GM21825 (cell line): ENCODE measurements at regions not wholly inside any gene's neighbourhood (a gene's known extent, or its start where the extent isn't known, plus 50 kb on each side); places are given as distances from the start of the nearest gene placed in this dataset.

Source experiments
- ATAC-seq: cut with Tn5 transposase; IDR thresholded peaks from one replicate; pipeline ENCODE4 v1.9.1; 2021; ENCODE audit warnings: mild to moderate bottlenecking, moderate library complexity; ENCODE audit not compliant: unreplicated experiment

DNA sequence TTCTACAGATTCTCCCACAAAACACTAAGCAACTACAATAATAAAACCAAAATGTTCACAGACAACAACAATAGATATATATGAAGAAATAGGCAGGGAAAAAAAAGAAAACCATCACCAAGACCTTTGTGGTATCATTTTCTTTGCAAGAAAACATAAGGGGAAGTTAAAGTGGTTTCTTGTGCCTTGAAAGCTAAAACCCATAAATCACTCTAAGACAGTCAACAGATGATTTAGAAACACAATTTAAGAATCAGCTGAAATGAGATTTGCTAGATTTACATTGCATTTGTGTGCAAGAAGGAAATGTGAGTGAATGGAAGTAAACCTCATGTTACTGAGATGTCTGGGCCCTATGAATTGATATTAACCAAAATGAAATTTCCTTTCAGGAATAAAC, 1265.4 kb upstream of the GJE1 start:
- no peak for ATAC-seq

- no peak for ATAC-seq
These were observed 1274.2 kb upstream of the GJE1 start for GRCh38 chr6:140858381-140858971.

DNA sequence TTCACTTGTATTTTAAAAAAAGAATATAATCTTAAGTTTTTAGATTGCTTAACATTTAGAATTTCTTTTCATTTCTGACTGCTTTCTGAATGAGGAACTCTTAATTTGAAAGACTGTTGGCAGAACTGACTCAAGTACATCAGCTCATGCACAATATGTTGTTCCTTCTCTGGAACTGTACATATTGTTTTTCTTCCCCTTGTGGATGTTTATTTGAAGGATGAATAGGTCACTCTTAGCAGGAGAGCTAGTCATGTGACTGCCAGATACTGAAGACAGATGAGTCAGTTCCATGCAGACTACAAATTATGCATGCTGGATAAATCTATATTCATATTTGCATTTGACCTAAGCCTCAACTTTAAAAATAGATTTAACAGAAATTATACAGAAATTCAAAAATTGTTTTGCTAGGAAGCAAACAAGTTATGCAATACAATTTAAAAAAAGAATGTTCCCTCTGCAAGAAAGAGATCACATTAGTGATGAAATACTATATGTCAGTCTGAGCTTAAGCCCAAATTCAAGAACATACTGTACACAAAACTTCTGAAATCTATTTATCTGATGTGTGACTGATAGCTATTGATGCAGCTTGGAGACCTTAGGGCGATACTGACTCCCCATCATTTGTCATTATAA, 1274.9 kb upstream of the GJE1 start:
- ATAC-seq: no peak

DNA sequence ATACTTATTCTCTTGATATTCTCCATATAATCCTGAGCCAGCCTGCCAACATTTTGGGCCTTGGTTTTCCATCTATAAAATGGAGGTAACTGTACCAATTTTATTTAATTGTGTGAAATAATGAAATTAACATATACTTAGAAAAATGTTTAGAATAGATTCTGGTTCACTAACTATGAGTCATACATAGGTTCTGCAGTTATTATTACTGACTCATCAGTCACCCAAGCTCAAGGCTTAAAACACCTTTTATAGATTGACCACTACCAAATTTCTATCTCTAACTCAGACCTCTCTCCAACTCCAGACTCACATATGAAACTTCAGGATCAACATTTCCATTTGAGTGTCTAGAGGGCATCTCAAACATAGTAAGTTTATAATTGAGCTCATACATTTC, 1277.2 kb upstream of the GJE1 start:
- ATAC-seq: no peak

DNA sequence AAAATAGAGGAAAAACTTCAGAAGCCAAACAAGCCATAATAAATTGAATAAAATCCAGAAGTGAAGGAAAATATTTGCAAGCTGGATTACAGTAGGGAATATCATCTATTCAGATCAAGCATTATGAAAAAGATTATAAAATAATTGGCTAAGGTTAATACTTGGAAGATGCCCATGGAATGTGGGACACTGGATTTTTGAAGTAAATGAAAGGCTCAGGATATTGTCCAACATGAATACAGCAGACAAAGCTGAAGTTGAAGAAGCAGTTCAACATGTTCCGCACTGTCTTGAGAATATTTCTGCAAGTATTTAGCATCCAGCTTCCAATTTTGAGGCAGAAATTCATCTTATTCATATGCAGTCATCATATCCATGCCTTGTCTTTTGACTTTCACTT, 1278.4 kb upstream of the GJE1 start:
- ATAC-seq: no peak

DNA sequence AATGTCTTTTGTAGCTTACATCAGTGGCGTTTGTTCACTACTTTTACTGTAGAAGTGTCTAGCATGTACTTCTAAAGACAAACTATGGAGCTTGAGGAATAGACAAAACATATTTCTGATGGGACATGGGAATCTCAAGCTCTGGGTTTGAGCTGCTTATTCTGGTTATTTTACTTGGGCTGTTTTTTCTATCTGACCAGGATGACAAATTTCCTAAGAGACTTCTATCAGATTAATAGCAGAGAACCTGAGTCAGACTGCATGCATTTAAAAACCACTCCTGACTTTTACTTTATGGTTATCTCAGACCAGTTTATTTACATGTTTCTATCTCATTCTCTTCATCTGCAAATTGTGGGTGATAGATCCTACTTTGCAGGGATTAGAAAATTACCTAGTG, 1282.3 kb upstream of the GJE1 start:
- ATAC-seq: no peak

DNA sequence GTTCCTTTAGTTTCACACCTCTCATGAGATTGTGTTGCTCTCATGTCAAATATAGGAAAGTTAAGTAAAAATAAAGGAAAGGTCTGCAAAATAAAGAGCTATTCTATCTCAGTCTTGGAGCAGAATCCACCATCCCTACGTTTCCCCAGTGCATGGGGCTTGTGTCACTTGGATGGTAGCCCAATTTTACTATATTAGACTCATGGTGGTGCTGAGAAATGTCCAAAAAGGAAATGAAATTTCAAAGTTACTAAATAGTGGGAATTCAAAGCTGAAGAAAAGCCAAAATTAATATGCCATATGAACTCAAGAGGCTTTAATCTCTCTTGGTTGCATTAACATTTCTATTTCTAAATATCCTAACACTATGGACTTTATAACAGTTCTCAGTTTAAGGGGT, 1283.3 kb upstream of the GJE1 start:
- ATAC-seq: no peak

- ATAC-seq: no peak
These were observed 1285.5 kb upstream of the GJE1 start for GRCh38 chr6:140847262-140847645.

GRCh38 chr6:140846503-140847261, 1286.0 kb upstream of the GJE1 start:
- ATAC-seq: no peak

- no peak for ATAC-seq
These were observed 1287.0 kb upstream of the GJE1 start for GRCh38 chr6:140845701-140846100.

DNA sequence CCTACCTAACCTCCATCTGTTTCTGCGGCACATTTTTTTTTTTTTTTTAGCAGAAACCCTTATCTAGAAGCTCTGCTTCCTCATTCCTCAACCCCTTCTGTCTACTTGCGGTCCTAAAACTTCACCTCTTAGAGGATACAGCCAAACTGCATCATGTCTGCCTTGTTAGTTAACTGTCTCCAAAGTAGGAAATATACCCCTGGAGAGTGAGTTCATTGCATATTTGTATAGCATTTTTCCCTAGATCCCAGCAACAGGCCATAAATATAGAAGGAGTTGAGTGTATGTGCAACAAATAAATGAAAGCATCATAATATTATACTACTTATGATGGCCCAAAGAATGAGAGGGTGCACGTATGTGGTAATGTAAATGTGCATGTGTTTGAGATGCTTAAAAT, 1288.6 kb upstream of the GJE1 start:
- ATAC-seq: no peak

GRCh38 chr6:140833408-140833807, 1299.3 kb upstream of the GJE1 start:
- ATAC-seq: no peak

- no peak for ATAC-seq
These were observed 1302.1 kb upstream of the GJE1 start for GRCh38 chr6:140830666-140831065.

- ATAC-seq: no peak
These were observed 1303.9 kb upstream of the GJE1 start for GRCh38 chr6:140828856-140829255.

- ATAC-seq: no peak
These were observed 1305.1 kb upstream of the GJE1 start for GRCh38 chr6:140827593-140827992.

- no peak for ATAC-seq
These were observed 1307.0 kb upstream of the GJE1 start for GRCh38 chr6:140825731-140826130.

DNA sequence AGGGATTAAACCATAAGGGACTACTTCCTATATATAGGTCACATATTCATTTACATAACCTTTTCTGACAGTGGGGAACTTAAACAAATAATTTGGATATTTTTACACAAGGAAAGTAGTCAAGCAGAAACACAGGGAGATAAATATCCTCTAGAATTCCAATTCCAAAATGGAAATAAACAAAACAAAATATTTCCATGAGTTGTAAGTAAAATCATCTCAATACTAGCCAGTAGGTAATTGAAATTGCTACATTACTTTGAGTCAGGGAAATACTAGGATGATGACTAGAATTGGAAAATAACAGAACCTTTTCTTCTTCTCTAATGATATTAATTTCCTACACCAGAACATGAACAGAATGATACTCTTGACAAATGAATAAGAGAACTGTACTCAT, 1308.1 kb upstream of the GJE1 start:
- no peak for ATAC-seq

- no peak for ATAC-seq
These were observed 1311.5 kb upstream of the GJE1 start for GRCh38 chr6:140821196-140821595.

DNA sequence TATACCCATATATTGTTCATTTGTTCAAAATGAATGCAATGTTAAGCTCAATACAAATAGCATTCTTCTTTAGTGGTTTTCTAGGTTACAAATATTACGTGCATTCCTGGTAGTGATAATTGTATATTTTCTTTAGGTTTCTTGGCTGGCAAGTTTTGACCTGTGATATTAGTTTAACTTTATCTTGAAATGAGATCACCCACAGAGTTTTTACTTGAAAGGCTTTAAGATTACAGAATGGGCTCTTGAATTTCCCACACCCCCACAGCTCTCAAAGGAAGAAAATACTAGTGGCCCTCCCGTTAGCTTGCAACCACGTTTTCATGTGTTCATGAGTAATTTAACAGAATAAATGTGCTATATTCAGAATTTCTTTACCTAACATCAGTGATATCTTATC, 1315.5 kb upstream of the GJE1 start:
- ATAC-seq: no peak

GRCh38 chr6:140816681-140817080, 1316.0 kb upstream of the GJE1 start:
- ATAC-seq: no peak

- no peak for ATAC-seq
These were observed 1320.1 kb upstream of the GJE1 start for GRCh38 chr6:140812636-140813035.

- ATAC-seq: no peak
These were observed 1321.1 kb upstream of the GJE1 start for GRCh38 chr6:140811642-140812041.
